DMS114 treated with DMSO at 0.1 percent for 48 hours (cell line): ENCODE measurements at regions not wholly inside any gene's neighbourhood (a gene's known extent, or its start where the extent isn't known, plus 50 kb on each side); places are given as distances from the start of the nearest gene placed in this dataset.
"Not testable (repeated sequence)": the region's sequence is repeated elsewhere in the genome, so short reads cannot be mapped to it uniquely, and the experiment has no call there.

Source experiments
- DNase-seq: peaks from one replicate; lab custom pipeline; 2025; ENCODE audit not compliant: unreplicated experiment; lab: John Stamatoyannopoulos, UW

GRCh38 chr18:39314595-39314994 is 1749.0 kb upstream of the CELF4 start:
- DNase-seq, result no peak

- DNase-seq, result no peak
These were observed 1748.4 kb upstream of the CELF4 start for GRCh38 chr18:39313992-39314391.

- no peak for DNase-seq
These were observed 1745.6 kb upstream of the CELF4 start for GRCh38 chr18:39311111-39311712.

GRCh38 chr18:39308931-39309521 is 1743.4 kb upstream of the CELF4 start:
- not testable (repeated sequence) for DNase-seq

GRCh38 chr18:39305766-39306165 is 1740.2 kb upstream of the CELF4 start:
- DNase-seq, result no peak

GRCh38 chr18:39302481-39302880 is 1736.9 kb upstream of the CELF4 start:
- no peak for DNase-seq

GRCh38 chr18:39299152-39299551 is 1733.6 kb upstream of the CELF4 start:
- no peak for DNase-seq

- DNase-seq, result no peak
These were observed 1731.6 kb upstream of the CELF4 start for GRCh38 chr18:39297225-39297624.

- no peak for DNase-seq
These were observed 1730.8 kb upstream of the CELF4 start for GRCh38 chr18:39296293-39296888.

GRCh38 chr18:39276764-39277163 is 1711.2 kb upstream of the CELF4 start:
- no peak for DNase-seq

GRCh38 chr18:39274535-39274934 is 1708.9 kb upstream of the CELF4 start:
- no peak for DNase-seq

GRCh38 chr18:39272230-39272629 is 1706.6 kb upstream of the CELF4 start:
- DNase-seq, result no peak

- DNase-seq, result no peak
These were observed 1706.1 kb upstream of the CELF4 start for GRCh38 chr18:39271654-39272053.

- DNase-seq, result no peak
These were observed 1695.0 kb upstream of the CELF4 start for GRCh38 chr18:39260565-39260964.

GRCh38 chr18:39259736-39260135 is 1694.1 kb upstream of the CELF4 start:
- no peak for DNase-seq

GRCh38 chr18:39244242-39244641 is 1678.6 kb upstream of the CELF4 start:
- DNase-seq, result no peak

GRCh38 chr18:39241534-39241933 is 1675.9 kb upstream of the CELF4 start:
- no peak for DNase-seq

- DNase-seq, result no peak
These were observed 1673.5 kb upstream of the CELF4 start for GRCh38 chr18:39238981-39239660.

- no peak for DNase-seq
These were observed 1669.6 kb upstream of the CELF4 start for GRCh38 chr18:39235118-39235719.

GRCh38 chr18:39232937-39233336 is 1667.3 kb upstream of the CELF4 start:
- DNase-seq, result no peak

- no peak for DNase-seq
These were observed 1666.9 kb upstream of the CELF4 start for GRCh38 chr18:39232490-39232889.
